ENCODE measurements at regions not wholly inside any gene's neighbourhood (a gene's known extent, or its start where the extent isn't known, plus 50 kb on each side); places are given as distances from the start of the nearest gene placed in this dataset.

- TF ChIP-seq CTCF (IDR thresholded peaks at IDR 0.05; ENCODE audit: low read depth, low read length, missing input control) (no peak), EGR1 (IDR thresholded peaks at IDR 0.05; ENCODE audit: low read depth in 2 of 2) (no peak)
Observed at GRCh38 chr11:103594283-103594682, 442.2 kb upstream of the DDI1 start.

All from liver (tissue), 3 donors.